ENCODE measurements at regions not wholly inside any gene's neighbourhood (a gene's known extent, or its start where the extent isn't known, plus 50 kb on each side); places are given as distances from the start of the nearest gene placed in this dataset.

DNA sequence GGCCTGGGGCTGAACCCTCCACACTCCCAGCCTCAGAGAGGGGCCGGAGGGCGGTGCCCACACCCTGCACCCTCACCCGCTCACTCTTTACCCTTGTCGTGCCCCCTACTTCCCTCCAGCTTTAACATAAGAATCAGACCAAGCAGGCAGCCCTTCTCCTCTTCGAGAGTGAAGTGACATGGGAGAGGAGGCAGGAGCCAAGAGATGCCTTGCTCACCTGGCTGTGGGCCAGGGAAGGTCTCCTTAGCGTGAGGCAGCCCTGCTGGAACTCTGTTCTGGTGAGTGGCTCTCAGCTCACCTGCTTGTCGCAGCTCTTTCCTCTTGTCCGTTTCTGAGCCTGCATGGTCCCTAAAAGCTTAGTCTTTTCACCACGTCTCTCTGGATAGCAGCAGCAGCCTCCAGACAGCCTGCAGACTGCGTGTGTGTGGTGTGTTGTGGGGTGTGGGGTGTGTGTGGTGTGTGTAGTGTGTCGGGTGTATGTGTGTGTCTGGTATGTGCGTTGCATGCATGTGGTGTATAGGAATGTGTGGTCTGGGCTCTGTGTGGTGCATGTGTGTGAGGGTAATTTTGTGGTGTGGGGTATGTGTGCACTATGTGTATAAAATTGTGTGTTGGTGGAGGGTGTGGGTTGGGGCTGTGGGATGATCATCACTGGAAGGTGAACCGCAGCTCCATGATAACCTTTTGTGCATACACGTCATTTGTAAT, 86.7 kb downstream of the CCDC185 start:
- H3K4me1 ChIP-seq (ENCODE audit: control insufficient read depth, insufficient read depth, low read length, poor library complexity, severe bottlenecking): peaks cover 4% of the 10 kb centered on the region
- no peak for ATAC-seq (ENCODE audit: low read depth in 2 of 2)

DNA sequence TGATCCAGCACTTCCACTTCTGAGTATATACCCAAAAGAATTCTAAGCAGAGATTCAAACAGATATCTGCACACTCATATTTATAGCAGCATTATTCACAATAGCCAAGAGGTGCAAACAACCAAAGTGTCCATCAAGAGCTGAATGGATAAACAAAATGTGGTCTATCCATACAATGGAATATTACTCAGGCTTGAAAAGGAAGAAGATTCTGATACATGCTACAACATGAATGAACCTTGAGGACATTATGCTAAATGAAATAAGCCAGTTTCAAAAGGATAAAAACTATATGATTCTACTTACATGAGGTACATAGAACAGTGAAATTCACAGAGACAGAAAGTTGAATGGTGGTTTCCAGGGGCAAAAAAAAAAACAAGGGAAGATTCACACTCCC, 88.9 kb downstream of the CCDC185 start:
- DNase-seq: no peak
- Mint-ChIP-seq H3K27ac (peak overlapping the region in 1 of 3 donors; percentile 9), H3K4me1 (peaks cover 0 to 11% (median 6%) of the 10 kb centered on the region in 4 donors), H3K9me3 (no peaks in the 10 kb centered on the region), H3K27me3 (peaks cover 18% of the 10 kb centered on the region), H3K4me3 (no peak overlapping the region), H3K36me3 (no peaks in the 10 kb centered on the region)
- H3K27ac ChIP-seq (ENCODE audit: insufficient read depth, low read length, poor library complexity, severe bottlenecking): no peak overlapping the region
- H3K4me1 ChIP-seq (ENCODE audit: control insufficient read depth, insufficient read depth, low read length, poor library complexity, severe bottlenecking): peaks cover 4% of the 10 kb centered on the region
- H3K4me3 ChIP-seq (ENCODE audit: low read depth, low read length): no peak overlapping the region
- no peaks in the 10 kb centered on the region for H3K27me3 ChIP-seq (ENCODE audit: control insufficient read depth, insufficient read depth, low read length)
- no peaks in the 10 kb centered on the region for H3K36me3 ChIP-seq (ENCODE audit: control insufficient read depth, insufficient read depth, low read length)
- no peak for ATAC-seq (ENCODE audit: low read depth in 2 of 2)
- H3K9me3 ChIP-seq (ENCODE audit: control insufficient read depth in 2 of 2, low read length in 2 of 2): no peaks in the 10 kb centered on the region

More for the DNA sequence above, 86.7 kb downstream of the CCDC185 start:
- Mint-ChIP-seq H3K27ac (no peak overlapping the region), H3K4me1 (peaks cover 0 to 11% (median 6%) of the 10 kb centered on the region in 4 donors), H3K9me3 (no peaks in the 10 kb centered on the region), H3K27me3 (peaks cover 16% of the 10 kb centered on the region), H3K36me3 (no peaks in the 10 kb centered on the region), H3K4me3 (no peak overlapping the region)
- Histone ChIP-seq H3K36me3 (ENCODE audit: control insufficient read depth, insufficient read depth, low read length) (no peaks in the 10 kb centered on the region), H3K27me3 (ENCODE audit: control insufficient read depth, insufficient read depth, low read length) (no peaks in the 10 kb centered on the region), H3K9me3 (ENCODE audit: control insufficient read depth in 2 of 2, low read length in 2 of 2) (no peaks in the 10 kb centered on the region), H3K4me3 (ENCODE audit: low read depth, low read length) (no peak overlapping the region), H3K27ac (ENCODE audit: insufficient read depth, low read length, poor library complexity, severe bottlenecking) (no peak overlapping the region)
- no peak for DNase-seq

DNA sequence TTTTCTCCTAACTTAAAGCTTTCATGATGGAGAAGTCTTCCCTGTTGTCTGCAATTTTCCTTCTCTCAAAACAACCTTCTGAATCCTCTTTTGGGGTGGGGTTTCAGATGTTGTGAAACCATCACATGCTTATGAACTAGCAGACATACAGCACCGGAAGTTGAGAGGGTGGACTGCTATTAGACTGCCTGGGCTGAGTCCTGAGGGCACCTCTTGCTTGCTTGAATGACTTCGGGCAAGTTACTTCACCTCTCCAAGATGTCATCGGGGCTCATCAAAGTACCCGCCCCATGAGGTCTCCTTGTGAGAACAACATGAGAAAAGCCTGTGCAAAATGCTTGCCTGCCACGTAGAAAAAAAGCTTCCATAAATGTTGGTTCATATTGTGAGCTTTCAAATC, 89.6 kb downstream of the CCDC185 start:
- ATAC-seq (ENCODE audit: low read depth in 2 of 2) (peak; percentile 46 to 74), DNase-seq (peak in 1 of 3 donors; percentile 67)
- Mint-ChIP-seq H3K4me1 (peaks cover 0 to 11% (median 6%) of the 10 kb centered on the region in 4 donors), H3K4me3 (no peak overlapping the region), H3K27ac (peak overlapping the region in 2 of 3 donors; percentile 25 to 61), H3K36me3 (no peaks in the 10 kb centered on the region), H3K9me3 (no peaks in the 10 kb centered on the region), H3K27me3 (peaks cover 16% of the 10 kb centered on the region)
- no peak overlapping the region for H3K4me3 ChIP-seq (ENCODE audit: low read depth, low read length)
- H3K36me3 ChIP-seq (ENCODE audit: control insufficient read depth, insufficient read depth, low read length): no peaks in the 10 kb centered on the region
- H3K4me1 ChIP-seq (ENCODE audit: control insufficient read depth, insufficient read depth, low read length, poor library complexity, severe bottlenecking): peaks cover 4% of the 10 kb centered on the region
- H3K27ac ChIP-seq (ENCODE audit: insufficient read depth, low read length, poor library complexity, severe bottlenecking): no peak overlapping the region
- H3K9me3 ChIP-seq (ENCODE audit: control insufficient read depth in 2 of 2, low read length in 2 of 2): no peaks in the 10 kb centered on the region
- no peaks in the 10 kb centered on the region for H3K27me3 ChIP-seq (ENCODE audit: control insufficient read depth, insufficient read depth, low read length)

DNA sequence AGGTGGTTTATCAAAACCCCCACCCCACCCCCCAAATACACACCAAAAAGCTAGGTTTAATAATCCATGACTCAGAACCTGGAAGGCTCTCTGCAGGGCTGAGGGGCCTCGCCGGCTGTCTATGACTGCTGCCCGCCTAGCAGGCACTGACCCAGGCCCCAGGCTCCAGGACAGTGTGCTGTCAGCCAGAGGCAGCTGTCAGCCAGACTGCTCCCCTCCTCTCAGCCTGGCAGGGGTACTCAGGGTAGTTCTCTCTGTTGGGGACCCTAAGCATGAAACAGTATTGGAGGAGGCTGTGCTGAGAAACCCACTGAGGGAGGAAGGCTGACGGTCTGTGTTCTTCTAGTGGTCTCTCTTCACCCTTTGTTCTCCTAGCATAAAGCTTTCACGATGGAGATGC, 90.3 kb downstream of the CCDC185 start:
- Mint-ChIP-seq H3K4me1 (peaks cover 0 to 11% (median 6%) of the 10 kb centered on the region in 4 donors), H3K36me3 (no peaks in the 10 kb centered on the region), H3K27ac (peak overlapping the region in 1 of 3 donors; percentile 4), H3K9me3 (no peaks in the 10 kb centered on the region), H3K4me3 (no peak overlapping the region), H3K27me3 (peaks cover 16% of the 10 kb centered on the region)
- no peaks in the 10 kb centered on the region for H3K9me3 ChIP-seq (ENCODE audit: control insufficient read depth in 2 of 2, low read length in 2 of 2)
- H3K4me3 ChIP-seq (ENCODE audit: low read depth, low read length): no peak overlapping the region
- H3K4me1 ChIP-seq (ENCODE audit: control insufficient read depth, insufficient read depth, low read length, poor library complexity, severe bottlenecking): peaks cover 4% of the 10 kb centered on the region
- no peaks in the 10 kb centered on the region for H3K36me3 ChIP-seq (ENCODE audit: control insufficient read depth, insufficient read depth, low read length)
- no peak overlapping the region for H3K27ac ChIP-seq (ENCODE audit: insufficient read depth, low read length, poor library complexity, severe bottlenecking)
- no peak for ATAC-seq (ENCODE audit: low read depth in 2 of 2)
- H3K27me3 ChIP-seq (ENCODE audit: control insufficient read depth, insufficient read depth, low read length): no peaks in the 10 kb centered on the region
- DNase-seq: no peak

DNA sequence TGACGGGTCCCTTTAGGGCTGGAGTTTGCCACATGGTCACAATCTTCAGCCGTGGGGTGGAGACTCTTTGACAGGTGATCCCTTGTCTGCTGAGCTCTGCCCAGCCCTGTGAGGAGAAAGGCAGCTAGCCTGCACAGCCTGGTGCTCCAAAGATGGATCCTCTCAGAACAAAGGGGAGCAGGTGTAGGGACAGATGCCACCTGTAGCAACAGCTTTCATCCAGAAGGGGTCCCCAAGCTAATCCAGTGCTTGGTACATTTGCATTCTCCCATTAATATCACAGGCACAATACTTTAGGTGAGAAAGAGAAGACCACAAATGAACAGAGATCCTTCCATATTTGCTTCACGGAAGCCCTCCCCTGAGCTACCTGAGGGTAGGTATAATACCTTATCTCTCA, 93.2 kb downstream of the CCDC185 start:
- DNase-seq (peak in 1 of 3 donors; percentile 8), ATAC-seq (ENCODE audit: low read depth in 2 of 2) (no peak)
- peaks cover 0 to 9% (median 6%) of the 10 kb centered on the region in 4 donors for H3K4me1 Mint-ChIP-seq
- peaks cover 16% of the 10 kb centered on the region for H3K27me3 Mint-ChIP-seq
- Histone ChIP-seq H3K4me1 (ENCODE audit: control insufficient read depth, insufficient read depth, low read length, poor library complexity, severe bottlenecking) (peaks cover 4% of the 10 kb centered on the region), H3K27ac (ENCODE audit: insufficient read depth, low read length, poor library complexity, severe bottlenecking) (no peak overlapping the region), H3K36me3 (ENCODE audit: control insufficient read depth, insufficient read depth, low read length) (no peaks in the 10 kb centered on the region), H3K9me3 (ENCODE audit: control insufficient read depth in 2 of 2, low read length in 2 of 2) (no peaks in the 10 kb centered on the region), H3K27me3 (ENCODE audit: control insufficient read depth, insufficient read depth, low read length) (no peaks in the 10 kb centered on the region), H3K4me3 (ENCODE audit: low read depth, low read length) (no peak overlapping the region)
- no peaks in the 10 kb centered on the region for H3K36me3 Mint-ChIP-seq
- no peak overlapping the region for H3K4me3 Mint-ChIP-seq
- peak overlapping the region in 1 of 3 donors; percentile 2 for H3K27ac Mint-ChIP-seq
- H3K9me3 Mint-ChIP-seq: no peaks in the 10 kb centered on the region

DNA sequence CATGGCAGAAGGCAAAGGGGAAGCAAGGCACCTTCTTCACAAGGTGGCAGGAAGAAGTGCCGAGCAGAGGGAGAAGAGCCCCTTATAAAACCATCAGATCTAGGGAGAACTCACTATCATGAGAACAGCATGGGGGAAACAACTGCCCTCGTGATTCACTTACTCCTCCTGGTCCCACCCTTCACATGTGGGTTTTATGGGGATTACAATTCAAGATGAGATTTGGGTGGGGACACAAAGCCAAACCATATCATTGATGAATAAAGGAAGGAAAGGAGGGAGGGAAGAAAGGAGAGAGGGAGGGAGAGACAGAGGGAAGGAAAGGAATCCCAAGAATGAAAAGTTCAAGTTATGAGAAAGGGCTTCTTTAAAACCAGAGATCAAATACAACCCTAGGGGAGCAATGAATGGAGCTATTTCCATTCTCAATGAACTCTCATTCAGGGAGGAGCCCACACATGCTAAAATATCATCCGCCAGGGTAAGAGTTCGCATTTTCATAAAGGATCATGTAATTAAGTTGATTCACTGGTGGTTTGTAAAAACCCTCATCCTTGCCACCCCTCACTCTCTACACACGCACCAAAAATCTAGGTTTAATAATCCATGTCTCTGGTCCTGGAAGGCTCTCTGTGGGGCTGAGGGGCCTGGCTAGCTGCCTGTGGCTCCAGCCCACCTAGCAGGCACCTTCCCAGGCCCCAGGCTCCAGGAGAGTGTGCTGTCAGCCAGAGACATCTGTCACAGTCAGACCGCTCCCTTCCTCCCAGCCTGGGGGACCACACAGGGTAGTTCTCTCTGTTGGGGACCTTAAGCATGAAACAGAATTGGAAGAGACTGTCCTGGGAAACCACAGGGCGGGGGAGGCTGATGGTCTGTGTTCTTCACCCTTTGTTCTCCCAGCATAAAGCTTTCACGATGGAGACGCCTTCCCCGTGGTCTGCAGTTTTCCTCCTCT, 94.0 kb downstream of the CCDC185 start:
- Histone ChIP-seq H3K9me3 (ENCODE audit: control insufficient read depth in 2 of 2, low read length in 2 of 2) (no peaks in the 10 kb centered on the region), H3K27me3 (ENCODE audit: control insufficient read depth, insufficient read depth, low read length) (no peaks in the 10 kb centered on the region), H3K36me3 (ENCODE audit: control insufficient read depth, insufficient read depth, low read length) (no peaks in the 10 kb centered on the region), H3K4me3 (ENCODE audit: low read depth, low read length) (no peak overlapping the region), H3K27ac (ENCODE audit: insufficient read depth, low read length, poor library complexity, severe bottlenecking) (no peak overlapping the region), H3K4me1 (ENCODE audit: control insufficient read depth, insufficient read depth, low read length, poor library complexity, severe bottlenecking) (peaks cover 4% of the 10 kb centered on the region)
- Mint-ChIP-seq H3K4me1 (peaks cover 0 to 9% (median 5%) of the 10 kb centered on the region in 4 donors), H3K36me3 (no peaks in the 10 kb centered on the region), H3K27ac (peak overlapping the region in 1 of 3 donors; percentile 2), H3K27me3 (peaks cover 16% of the 10 kb centered on the region), H3K9me3 (no peaks in the 10 kb centered on the region), H3K4me3 (no peak overlapping the region)
- ATAC-seq (ENCODE audit: low read depth in 2 of 2) (no peak), DNase-seq (no peak)

DNA sequence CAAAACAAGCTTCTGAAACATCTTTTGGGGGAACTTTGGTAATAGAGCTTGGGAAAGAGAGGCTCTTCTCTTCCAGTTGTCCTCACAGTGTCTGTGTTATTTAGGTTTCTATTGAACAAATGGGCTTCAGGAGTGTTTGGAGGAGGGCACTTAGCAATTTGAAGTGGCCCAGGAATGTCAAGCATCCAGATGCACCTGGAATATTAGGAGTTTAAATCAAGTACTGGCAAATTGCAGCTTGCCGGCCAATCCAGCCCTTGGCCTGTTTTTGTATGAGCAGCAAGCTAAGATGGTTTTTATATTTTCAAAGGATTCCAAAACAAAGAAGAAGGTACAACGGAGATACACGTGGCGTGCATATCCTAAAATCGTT, 94.7 kb downstream of the CCDC185 start:
- Mint-ChIP-seq H3K9me3 (no peaks in the 10 kb centered on the region), H3K27ac (no peak overlapping the region), H3K27me3 (peaks cover 16% of the 10 kb centered on the region), H3K36me3 (no peaks in the 10 kb centered on the region), H3K4me1 (peaks cover 0 to 4% (median 1%) of the 10 kb centered on the region in 4 donors), H3K4me3 (no peak overlapping the region)
- no peak overlapping the region for H3K4me3 ChIP-seq (ENCODE audit: low read depth, low read length)
- DNase-seq (no peak), ATAC-seq (ENCODE audit: low read depth in 2 of 2) (no peak)
- H3K9me3 ChIP-seq (ENCODE audit: control insufficient read depth in 2 of 2, low read length in 2 of 2): no peaks in the 10 kb centered on the region
- H3K36me3 ChIP-seq (ENCODE audit: control insufficient read depth, insufficient read depth, low read length): no peaks in the 10 kb centered on the region
- no peaks in the 10 kb centered on the region for H3K27me3 ChIP-seq (ENCODE audit: control insufficient read depth, insufficient read depth, low read length)
- no peak overlapping the region for H3K27ac ChIP-seq (ENCODE audit: insufficient read depth, low read length, poor library complexity, severe bottlenecking)
- H3K4me1 ChIP-seq (ENCODE audit: control insufficient read depth, insufficient read depth, low read length, poor library complexity, severe bottlenecking): peaks cover under 1% of the 10 kb centered on the region
